ENCODE measurements at regions not wholly inside any gene's neighbourhood (a gene's known extent, or its start where the extent isn't known, plus 50 kb on each side); places are given as distances from the start of the nearest gene placed in this dataset.

- Histone ChIP-seq H2AFZ (ENCODE audit: low read length) (no peak overlapping the region), H4K20me1 (replicated peaks in 1 of 2; ENCODE audit: control insufficient read depth in 1 of 2, insufficient read depth in 2 of 2, low read length in 2 of 2) (no peaks in the 10 kb centered on the region), H4K91ac (replicated peaks; ENCODE audit: insufficient read length, low read length) (no peak overlapping the region), H2BK5ac (ENCODE audit: low read depth, low read length) (no peak overlapping the region), H3K79me2 (ENCODE audit: control insufficient read depth in 1 of 2, insufficient read depth in 2 of 2, low read length in 2 of 2) (no peaks in the 10 kb centered on the region), H3K4me2 (ENCODE audit: insufficient read depth in 1 of 2, low read depth in 2 of 2, low read length in 2 of 2) (no peak overlapping the region), H3K27me3 (replicated peaks in 1 of 4; ENCODE audit: control insufficient read depth in 3 of 4, extremely low read depth in 1 of 4, insufficient read depth in 3 of 4, low read length in 3 of 4) (no peaks in the 10 kb centered on the region), H3K4ac (replicated peaks; ENCODE audit: insufficient read length, low read depth, low read length) (no peak overlapping the region), H3K4me3 (ENCODE audit: extremely low read depth in 1 of 4, insufficient read depth in 2 of 4, low read depth in 3 of 4, low read length in 4 of 4) (no peak overlapping the region), H2BK20ac (ENCODE audit: low read length) (no peak overlapping the region), H3K4me1 (replicated peaks in 1 of 4; ENCODE audit: control insufficient read depth in 3 of 4, insufficient read depth in 4 of 4, low read length in 3 of 4) (no peaks in the 10 kb centered on the region), H3K23me2 (ENCODE audit: low read depth, low read length) (peaks cover 2% of the 10 kb centered on the region; the same call in 1 of the 2 replicates), H3K27ac (ENCODE audit: low read depth, low read length) (no peak overlapping the region), H2BK12ac (ENCODE audit: low read depth, low read length) (no peak overlapping the region), H4K8ac (ENCODE audit: extremely low read depth, insufficient read depth, low read length) (no peak overlapping the region), H3K9ac (replicated peaks in 1 of 4; ENCODE audit: extremely low read depth in 1 of 4, low read depth in 3 of 4, low read length in 3 of 4) (no peak overlapping the region), H2BK120ac (replicated peaks; ENCODE audit: low read depth, low read length) (no peak overlapping the region), H3K36me3 (ENCODE audit: control insufficient read depth in 2 of 4, insufficient read depth in 4 of 4, low read length in 3 of 4) (no peaks in the 10 kb centered on the region), H3K79me1 (ENCODE audit: low read depth, low read length) (no peaks in the 10 kb centered on the region), H3K14ac (ENCODE audit: insufficient read length) (no peak overlapping the region), H4K5ac (ENCODE audit: insufficient read length, low read depth, low read length) (no peak overlapping the region), H3K18ac (ENCODE audit: extremely low read depth, low read length) (no peak overlapping the region), H3K9me3 (ENCODE audit: insufficient read depth in 2 of 2, low read depth in 1 of 2, low read length in 1 of 2) (no peaks in the 10 kb centered on the region), H2AK5ac (ENCODE audit: low read depth, low read length) (no peak overlapping the region), H2BK15ac (ENCODE audit: low read length) (no peak overlapping the region), H3K23ac (ENCODE audit: insufficient read length) (no peak overlapping the region), H3K56ac (replicated peaks; ENCODE audit: insufficient read length, low read depth, low read length) (no peak overlapping the region)
- ChIA-PET CTCF (ENCODE audit: partially characterized antibody) (interaction anchor here (2.3 kb wide), 1 partner anchor 12 kb away, joined by 7 read pairs; no protein-coding TSS in a partner anchor), POLR2A (ENCODE audit: partially characterized antibody) (no interaction called here)
- no peak for DNase-seq (ENCODE audit: low read depth in 1 of 2, low spot score in 2 of 2)
- TF ChIP-seq KDM1A (IDR thresholded peaks at IDR 0.05; ENCODE audit: borderline replicate concordance, low read length) (no peak), CHD2 (IDR thresholded peaks at IDR 0.05; ENCODE audit: low read length) (no peak)
- TF ChIP-seq, protein P1, sequence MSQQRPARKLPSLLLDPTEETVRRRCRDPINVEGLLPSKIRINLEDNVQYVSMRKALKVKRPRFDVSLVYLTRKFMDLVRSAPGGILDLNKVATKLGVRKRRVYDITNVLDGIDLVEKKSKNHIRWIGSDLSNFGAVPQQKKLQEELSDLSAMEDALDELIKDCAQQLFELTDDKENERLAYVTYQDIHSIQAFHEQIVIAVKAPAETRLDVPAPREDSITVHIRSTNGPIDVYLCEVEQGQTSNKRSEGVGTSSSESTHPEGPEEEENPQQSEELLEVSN (IDR thresholded peaks at IDR 0.05) = no peak
- FAIRE-seq = no peak
- 77% methylated on average over 1 of the region's 1 CpG; no CpG with 5 or more reads in 1 of the 2 experiments for WGBS, 2 experiments (ENCODE audit: extremely low coverage in 1 of 2, insufficient coverage in 1 of 2, insufficient read length in 1 of 2, insufficient replicate concordance in 2 of 2, low coverage in 1 of 2, low lambda C conversion rate in 2 of 2, missing lambda C conversion rate in 1 of 2)
Observed at GRCh38 chr5:17748941-17749340, 114.7 kb downstream of the TAF11L14 start.

All from H1 (cell line).